SK-N-SH treated with all-trans-retinoic acid at 6 μM for 48 hours (cell line): ENCODE measurements at regions not wholly inside any gene's neighbourhood (a gene's known extent, or its start where the extent isn't known, plus 50 kb on each side); places are given as distances from the start of the nearest gene placed in this dataset.

ENCODE experiments used
- ARNTL ChIP-seq: fragments of 450-650 bp; formaldehyde crosslinking; IDR thresholded peaks from 2 replicates; pipeline ENCODE4 v1.5.0; 2020; ENCODE audit warnings: low read depth, mild to moderate bottlenecking, moderate library complexity, borderline replicate concordance
- CSDC2 ChIP-seq: fragments of 250-450 bp; sonication (Bioruptor Pico); IDR thresholded peaks from 2 replicates; pipeline ENCODE4 v1.5.0; 2020; ENCODE audit warnings: mild to moderate bottlenecking, moderate library complexity
- ISL1 ChIP-seq: fragments of 250-450 bp; sonication (Bioruptor Pico); IDR thresholded peaks from 2 replicates; pipeline ENCODE4 v2.1.2; 2022; ENCODE audit warnings: mild to moderate bottlenecking, moderate library complexity
- PATZ1 ChIP-seq: fragments of 250-450 bp; sonication (Bioruptor Pico); IDR thresholded peaks from 2 replicates; pipeline ENCODE4 v1.8.0; 2020; ENCODE audit warnings: mild to moderate bottlenecking, moderate library complexity, borderline replicate concordance
- PPARA ChIP-seq: fragments of 250-450 bp; sonication (Bioruptor Pico); IDR thresholded peaks from 2 replicates; pipeline ENCODE4 v1.5.0; 2020; ENCODE audit warnings: mild to moderate bottlenecking, borderline replicate concordance
- RARB ChIP-seq: fragments of 250-450 bp; sonication (Bioruptor Pico); IDR thresholded peaks from 2 replicates; pipeline ENCODE4 v1.8.0; 2021; ENCODE audit warnings: mild to moderate bottlenecking, moderate library complexity
- SNAI2 ChIP-seq: fragments of 250-450 bp; sonication (Bioruptor Pico); IDR thresholded peaks from 2 replicates; pipeline ENCODE4 v1.5.0; 2020; ENCODE audit warnings: mild to moderate bottlenecking, moderate library complexity
- TOX ChIP-seq: fragments of 250-450 bp; sonication (Bioruptor Pico); IDR thresholded peaks from 2 replicates; pipeline ENCODE4 v1.8.0; 2021; ENCODE audit warnings: mild to moderate bottlenecking, moderate library complexity, borderline replicate concordance
- ZC3H10 ChIP-seq: fragments of 250-450 bp; sonication (Bioruptor Pico); IDR thresholded peaks from 2 replicates; pipeline ENCODE4 v1.5.1; 2021; ENCODE audit warnings: mild to moderate bottlenecking, moderate library complexity
- ZFP30 ChIP-seq: fragments of 450-650 bp; formaldehyde crosslinking; IDR thresholded peaks from 2 replicates; pipeline ENCODE4 v1.5.0; 2022; ENCODE audit warnings: mild to moderate bottlenecking, moderate library complexity
- ZNF70 ChIP-seq: fragments of 450-650 bp; formaldehyde crosslinking; IDR thresholded peaks from 2 replicates; pipeline ENCODE4 v1.5.0; 2020; ENCODE audit warnings: mild to moderate bottlenecking, moderate library complexity

- TF ChIP-seq SNAI2 (CRISPR knock-in tag): no peak
- TF ChIP-seq ZC3H10 (CRISPR knock-in tag): no peak
- TF ChIP-seq ARNTL (CRISPR knock-in tag): no peak
- TF ChIP-seq PATZ1 (CRISPR knock-in tag): no peak
- no peak for TF ChIP-seq ZNF70
- no peak for TF ChIP-seq ZFP30 (CRISPR knock-in tag)
- TF ChIP-seq ISL1 (CRISPR knock-in tag): no peak
- no peak for TF ChIP-seq CSDC2 (CRISPR knock-in tag)
- no peak for TF ChIP-seq RARB (CRISPR knock-in tag)
- no peak for TF ChIP-seq PPARA
- TF ChIP-seq TOX: no peak
Observed at GRCh38 chr4:24666316-24666715, 82.0 kb upstream of the DHX15 start.
